ENCODE measurements at regions not wholly inside any gene's neighbourhood (a gene's known extent, or its start where the extent isn't known, plus 50 kb on each side); places are given as distances from the start of the nearest gene placed in this dataset.

- no peak for TF ChIP-seq PRDM15 (CRISPR knock-in tag; IDR thresholded peaks at IDR 0.05)
- TF ChIP-seq ERG (CRISPR knock-in tag; IDR thresholded peaks at IDR 0.05), result no peak
- no peak for TF ChIP-seq ATF6 (CRISPR knock-in tag; IDR thresholded peaks at IDR 0.05)
- TF ChIP-seq ZNF219 (CRISPR knock-in tag; IDR thresholded peaks at IDR 0.05; ENCODE audit: borderline replicate concordance), result no peak
- no peak for TF ChIP-seq HMGA2 (CRISPR knock-in tag; IDR thresholded peaks at IDR 0.05)
- TF ChIP-seq IRF2 (CRISPR knock-in tag; IDR thresholded peaks at IDR 0.05; ENCODE audit: borderline replicate concordance, low read depth), result no peak
- TF ChIP-seq NR3C1 (CRISPR knock-in tag; conservative IDR thresholded peaks at IDR 0.05; ENCODE audit: low read depth), result no peak
- no peak for TF ChIP-seq NR2C2 (CRISPR knock-in tag; IDR thresholded peaks at IDR 0.05)
- no peak for TF ChIP-seq ZNF232 (CRISPR knock-in tag; IDR thresholded peaks at IDR 0.05)
These were observed 146.6 kb upstream of the PEX5L start (continued) for GRCh38 chr3:180183346-180183745.

GRCh38 chr3:180184816-180185215 lies 148.1 kb upstream of the PEX5L start:
- H3K4me1 Mint-ChIP-seq, result peaks cover 12% of the 10 kb centered on the region
- ChIA-PET POLR2A (no interaction called here), CTCF (interaction anchor here (2.0 kb wide), 1 partner anchor 256 kb away, joined by 4 read pairs; no protein-coding TSS in a partner anchor)
- H3K27ac Mint-ChIP-seq, result no peak overlapping the region
- TF ChIP-seq ZNF423 (CRISPR knock-in tag; IDR thresholded peaks at IDR 0.05) (no peak), CDX4 (CRISPR knock-in tag; IDR thresholded peaks at IDR 0.05; ENCODE audit: borderline replicate concordance) (no peak), NR3C1 (CRISPR knock-in tag; conservative IDR thresholded peaks at IDR 0.05; ENCODE audit: low read depth) (no peak), E2F4 (CRISPR knock-in tag; IDR thresholded peaks at IDR 0.05; ENCODE audit: borderline replicate concordance, low read depth) (no peak), ZNF425 (CRISPR knock-in tag; conservative IDR thresholded peaks at IDR 0.05) (no peak), MAX (CRISPR knock-in tag; IDR thresholded peaks at IDR 0.05) (no peak), ESRRA (CRISPR knock-in tag; IDR thresholded peaks at IDR 0.05; ENCODE audit: borderline replicate concordance) (no peak), IRF1 (CRISPR knock-in tag; IDR thresholded peaks at IDR 0.05) (no peak), RORB (CRISPR knock-in tag; IDR thresholded peaks at IDR 0.05) (no peak), ZNF317 (CRISPR knock-in tag; IDR thresholded peaks at IDR 0.05; ENCODE audit: borderline replicate concordance, low read depth) (no peak), ZNF671 (CRISPR knock-in tag; IDR thresholded peaks at IDR 0.05) (no peak)
- DNase-seq (ENCODE audit: low spot score) (no peak), ATAC-seq (no peak)
- H3K4me3 Mint-ChIP-seq, result no peak overlapping the region
- no peaks in the 10 kb centered on the region for H3K36me3 Mint-ChIP-seq
- H3K9me3 Mint-ChIP-seq, result no peaks in the 10 kb centered on the region
- no peaks in the 10 kb centered on the region for H3K27me3 Mint-ChIP-seq (ENCODE audit: low read depth)

Data from WTC11 (cell line).